Ascending aorta (tissue), 2 donors: ENCODE measurements at regions not wholly inside any gene's neighbourhood (a gene's known extent, or its start where the extent isn't known, plus 50 kb on each side); places are given as distances from the start of the nearest gene placed in this dataset.

ENCODE experiments used
- DNase-seq, 2 donors: peaks; one replicate each; pipeline ENCODE4 v3.0.0-alpha.2; 2019; ENCODE audit warnings: low spot score in 2 of 2
- H3K27ac ChIP-seq, 2 donors: fragments of 200-600 bp; sonication (generic); one replicate each; pipeline ENCODE4 v1.5.1; 2016 to 2017; ENCODE audit warnings: mild to moderate bottlenecking in 1 of 2
- H3K27me3 ChIP-seq: fragments of 200-600 bp; sonication (generic); one replicate; pipeline ENCODE4 v1.5.1; 2017
- H3K36me3 ChIP-seq, 2 donors: fragments of 200-600 bp; sonication (generic); one replicate each; pipeline ENCODE4 v1.5.1; 2016
- H3K4me1 ChIP-seq, 2 donors: fragments of 200-600 bp; sonication (generic); one replicate each; pipeline ENCODE4 v1.5.1; 2016 to 2017; ENCODE audit warnings: mild to moderate bottlenecking in 1 of 2
- H3K4me3 ChIP-seq, 2 donors: fragments of 200-600 bp; sonication (generic); one replicate each; pipeline ENCODE4 v1.5.1; 2016 to 2017; ENCODE audit warnings: mild to moderate bottlenecking in 1 of 2
- H3K9me3 ChIP-seq, 2 donors: fragments of 200-600 bp; sonication (generic); one replicate each; pipeline ENCODE4 v1.5.1; 2016
- intact Hi-C: fragments of 100-400 bp; cut with DNase I; formaldehyde crosslinking; loops from one replicate; pipeline ENCODE4 v1.15.1; 2023
- TF ChIP-seq, protein P1 (sequence below), 3 experiments: fragments of 200-600 bp in 2 of 3; fragments of 450-650 bp in 1 of 3; sonication (generic) in 2 of 3; IDR thresholded peaks; one replicate each; pipeline ENCODE4 v1.5.1; 2016 to 2019; ENCODE audit warnings: antibody characterized with exemption in 3 of 3, mild to moderate bottlenecking in 1 of 3, moderate library complexity in 1 of 3

DNA sequence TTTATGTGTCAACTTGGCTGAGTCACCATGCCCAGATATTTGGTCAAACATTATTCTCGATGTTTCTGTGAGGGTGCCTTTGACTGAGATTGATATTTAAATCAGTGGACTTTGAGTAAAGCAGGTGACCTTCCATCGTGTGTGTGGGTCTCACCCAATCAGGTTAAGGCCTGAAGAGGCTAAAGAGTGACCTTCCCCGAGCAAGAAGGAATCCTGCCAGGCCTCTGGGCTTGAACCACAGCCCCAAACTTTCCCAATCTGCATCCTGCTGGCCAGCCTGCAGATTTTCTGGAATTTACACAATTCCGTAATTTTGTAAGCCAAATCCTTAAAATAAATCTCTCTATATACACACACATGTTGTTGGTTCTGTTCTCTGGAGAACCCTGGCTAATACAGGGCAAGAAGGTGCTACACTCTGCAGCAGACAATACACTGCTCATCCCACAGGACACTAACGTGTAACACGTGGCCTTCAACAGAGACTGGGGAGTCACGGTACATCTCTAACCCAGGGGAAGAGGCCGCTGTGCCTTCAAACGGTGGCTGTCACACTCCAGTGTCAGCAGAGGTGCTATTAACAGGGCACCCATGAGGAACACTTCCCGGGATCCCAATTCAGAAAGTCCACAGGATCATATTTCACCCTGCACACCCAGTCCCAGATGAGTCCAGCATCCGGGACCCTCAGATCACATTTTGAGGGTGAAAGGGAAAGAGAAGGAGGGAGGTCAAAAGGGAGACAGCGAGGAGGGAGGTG is 113.1 kb upstream of the ID2 start:
- Histone ChIP-seq H3K4me1 (no peaks in the 10 kb centered on the region), H3K27ac (no peak overlapping the region), H3K36me3 (no peaks in the 10 kb centered on the region), H3K4me3 (no peak overlapping the region), H3K27me3 (no peaks in the 10 kb centered on the region), H3K9me3 (no peaks in the 10 kb centered on the region)
- peak in 1 of 2 donors; percentile 39 for DNase-seq
- TF ChIP-seq, protein P1, sequence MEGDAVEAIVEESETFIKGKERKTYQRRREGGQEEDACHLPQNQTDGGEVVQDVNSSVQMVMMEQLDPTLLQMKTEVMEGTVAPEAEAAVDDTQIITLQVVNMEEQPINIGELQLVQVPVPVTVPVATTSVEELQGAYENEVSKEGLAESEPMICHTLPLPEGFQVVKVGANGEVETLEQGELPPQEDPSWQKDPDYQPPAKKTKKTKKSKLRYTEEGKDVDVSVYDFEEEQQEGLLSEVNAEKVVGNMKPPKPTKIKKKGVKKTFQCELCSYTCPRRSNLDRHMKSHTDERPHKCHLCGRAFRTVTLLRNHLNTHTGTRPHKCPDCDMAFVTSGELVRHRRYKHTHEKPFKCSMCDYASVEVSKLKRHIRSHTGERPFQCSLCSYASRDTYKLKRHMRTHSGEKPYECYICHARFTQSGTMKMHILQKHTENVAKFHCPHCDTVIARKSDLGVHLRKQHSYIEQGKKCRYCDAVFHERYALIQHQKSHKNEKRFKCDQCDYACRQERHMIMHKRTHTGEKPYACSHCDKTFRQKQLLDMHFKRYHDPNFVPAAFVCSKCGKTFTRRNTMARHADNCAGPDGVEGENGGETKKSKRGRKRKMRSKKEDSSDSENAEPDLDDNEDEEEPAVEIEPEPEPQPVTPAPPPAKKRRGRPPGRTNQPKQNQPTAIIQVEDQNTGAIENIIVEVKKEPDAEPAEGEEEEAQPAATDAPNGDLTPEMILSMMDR (IDR thresholded peaks at IDR 0.05), result no peak
- intact Hi-C loops, result no loop called here

DNA sequence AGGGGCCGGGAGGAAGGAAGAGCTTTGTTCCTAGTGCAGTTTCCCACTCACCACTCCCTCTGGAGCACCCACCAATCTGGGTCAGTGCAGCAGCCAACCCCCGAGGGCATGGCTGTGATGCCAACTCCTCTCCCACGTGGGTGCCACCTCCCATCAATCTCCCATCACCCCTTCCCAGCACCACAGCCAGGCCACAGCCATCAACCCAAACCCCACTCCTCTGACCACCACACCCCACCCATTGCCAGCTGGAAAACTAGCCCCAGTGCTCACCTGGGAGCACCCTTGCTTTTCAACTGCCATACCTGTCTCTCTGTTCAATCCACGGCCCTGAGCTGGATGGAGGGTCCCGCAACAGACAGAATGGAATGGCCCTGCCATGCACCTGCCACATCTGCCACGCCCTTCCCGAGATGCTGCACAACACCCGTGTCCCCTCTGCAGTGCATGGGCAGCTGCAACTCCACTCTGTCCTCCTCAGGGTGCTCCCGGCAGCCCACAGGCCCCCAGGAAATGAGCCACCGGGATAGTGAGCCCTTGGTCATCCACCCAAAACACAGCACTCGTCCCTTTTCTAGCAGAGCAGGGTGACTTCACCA is 112.4 kb upstream of the ID2 start:
- DNase-seq, result peak in 1 of 2 donors; percentile 52
- TF ChIP-seq, protein P1 (IDR thresholded peaks at IDR 0.05), result no peak
- H3K27me3 ChIP-seq, result no peaks in the 10 kb centered on the region
- H3K36me3 ChIP-seq, result no peaks in the 10 kb centered on the region
- no peak overlapping the region for H3K27ac ChIP-seq
- no peak overlapping the region for H3K4me3 ChIP-seq
- no peaks in the 10 kb centered on the region for H3K9me3 ChIP-seq
- intact Hi-C loops, result no loop called here
- H3K4me1 ChIP-seq, result no peaks in the 10 kb centered on the region

- Histone ChIP-seq H3K27me3 (no peaks in the 10 kb centered on the region), H3K4me3 (no peak overlapping the region), H3K9me3 (no peaks in the 10 kb centered on the region), H3K36me3 (no peaks in the 10 kb centered on the region), H3K27ac (no peak overlapping the region), H3K4me1 (peaks cover 0 to 5% of the 10 kb centered on the region in 2 donors)
- TF ChIP-seq, protein P1 (IDR thresholded peaks at IDR 0.05), result no peak
- intact Hi-C loops, result no loop called here
- peak in 1 of 2 donors; percentile 43 for DNase-seq
These were observed 111.2 kb upstream of the ID2 start for GRCh38 chr2:8570637-8571036.

GRCh38 chr2:8571301-8571791 is 110.5 kb upstream of the ID2 start:
- DNase-seq, result no peak
- Histone ChIP-seq H3K4me1 (peaks cover 0 to 5% of the 10 kb centered on the region in 2 donors), H3K27me3 (no peaks in the 10 kb centered on the region), H3K27ac (no peak overlapping the region), H3K36me3 (no peaks in the 10 kb centered on the region), H3K9me3 (no peaks in the 10 kb centered on the region), H3K4me3 (no peak overlapping the region)
- TF ChIP-seq, protein P1 (IDR thresholded peaks at IDR 0.05), result no peak
- intact Hi-C loops, result no loop called here

DNA sequence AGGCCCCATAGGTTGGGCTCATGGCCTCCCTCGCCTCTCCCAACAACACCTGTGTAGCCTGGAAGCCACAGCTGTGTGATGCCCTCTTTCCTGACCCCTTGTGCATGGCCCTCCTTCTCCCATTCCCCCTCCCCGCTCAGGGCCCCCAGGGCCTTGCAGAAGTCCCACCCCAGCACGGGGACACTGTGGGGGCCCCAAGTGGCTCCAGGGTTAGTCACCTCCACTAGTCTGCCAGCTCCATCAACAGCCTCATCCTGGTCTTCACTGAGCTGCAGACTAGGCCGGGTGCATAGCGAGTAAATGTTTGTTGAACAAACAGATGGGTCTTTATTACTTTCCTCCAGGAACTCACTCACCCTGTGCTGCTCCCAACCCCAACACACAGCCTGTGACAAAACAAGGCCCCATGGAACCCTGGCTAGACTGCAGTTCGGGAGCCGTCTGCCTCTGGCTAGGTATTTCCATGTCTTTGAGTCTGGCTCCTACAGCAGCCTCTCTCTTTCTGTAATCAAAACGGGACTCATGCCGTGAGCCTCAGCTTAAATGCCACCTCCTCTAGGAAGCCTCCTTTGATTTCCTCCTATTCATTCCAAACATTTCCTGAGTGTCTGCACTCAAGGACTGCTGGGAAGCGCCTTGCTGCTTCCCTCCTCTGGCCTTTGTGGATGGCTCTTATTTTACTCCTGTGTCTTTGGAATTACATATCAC is 109.9 kb upstream of the ID2 start:
- intact Hi-C loops, result no loop called here
- H3K4me3 ChIP-seq, result no peak overlapping the region
- TF ChIP-seq, protein P1 (IDR thresholded peaks at IDR 0.05), result no peak
- no peaks in the 10 kb centered on the region for H3K36me3 ChIP-seq
- no peaks in the 10 kb centered on the region for H3K27me3 ChIP-seq
- H3K9me3 ChIP-seq, result no peaks in the 10 kb centered on the region
- H3K27ac ChIP-seq, result no peak overlapping the region
- peaks cover 0 to 5% of the 10 kb centered on the region in 2 donors for H3K4me1 ChIP-seq
- DNase-seq, result peak in 1 of 2 donors; percentile 50
